ENCODE measurements at regions not wholly inside any gene's neighbourhood (a gene's known extent, or its start where the extent isn't known, plus 50 kb on each side); places are given as distances from the start of the nearest gene placed in this dataset.

- 60 to 72% (median 63%) methylated on average over 3 of the region's 3 CpGs for WGBS, 5 donors
- TF ChIP-seq CTCF (IDR thresholded peaks at IDR 0.05 in 8 of 11, conservative IDR thresholded peaks at IDR 0.05 in 3 of 11) (no peak), POLR2A (IDR thresholded peaks at IDR 0.05) (no peak), POLR2AphosphoS5 (IDR thresholded peaks at IDR 0.05) (no peak)
- H3K4me3 ChIP-seq: no peak overlapping the region
- no peak for DNase-seq
- H3K27ac ChIP-seq: no peak overlapping the region
- H3K4me1 ChIP-seq: no peaks in the 10 kb centered on the region
- H3K27me3 ChIP-seq (replicated peaks in 1 of 7): no peaks in the 10 kb centered on the region
- intact Hi-C loops (cut with DNase I; ENCODE audit: low total_unique reads): no loop called here
- H3K36me3 ChIP-seq: no peaks in the 10 kb centered on the region
- H3K9me3 ChIP-seq: peaks cover 0 to 18% (median 2%) of the 10 kb centered on the region in 8 donors
Measured at GRCh38 chr5:166279828-166280227, 2011.6 kb upstream of the WWC1 start.

GRCh38 chr5:166281433-166281832, 2010.0 kb upstream of the WWC1 start:
- 63 to 83% (median 64%) methylated on average over 2 of the region's 2 CpGs for WGBS, 5 donors

GRCh38 chr5:166282939-166283338, 2008.5 kb upstream of the WWC1 start:
- H3K4me3 ChIP-seq: no peak overlapping the region
- H3K27me3 ChIP-seq (replicated peaks in 1 of 7): no peaks in the 10 kb centered on the region
- WGBS, 5 donors: 81 to 93% (median 87%) methylated on average over 3 of the region's 3 CpGs
- H3K36me3 ChIP-seq: no peaks in the 10 kb centered on the region
- DNase-seq: no peak
- no peak overlapping the region for H3K27ac ChIP-seq
- TF ChIP-seq CTCF (IDR thresholded peaks at IDR 0.05 in 8 of 11, conservative IDR thresholded peaks at IDR 0.05 in 3 of 11): no peak
- TF ChIP-seq POLR2AphosphoS5 (IDR thresholded peaks at IDR 0.05): no peak
- TF ChIP-seq POLR2A (IDR thresholded peaks at IDR 0.05): no peak
- intact Hi-C loops (cut with DNase I; ENCODE audit: low total_unique reads): no loop called here
- H3K9me3 ChIP-seq: peaks cover 0 to 10% (median 3%) of the 10 kb centered on the region in 8 donors
- H3K4me1 ChIP-seq: no peaks in the 10 kb centered on the region

More at GRCh38 chr5:166281433-166281832, 2010.0 kb upstream of the WWC1 start:
- intact Hi-C loops (cut with DNase I; ENCODE audit: low total_unique reads): no loop called here
- no peaks in the 10 kb centered on the region for H3K36me3 ChIP-seq
- TF ChIP-seq CTCF (IDR thresholded peaks at IDR 0.05 in 8 of 11, conservative IDR thresholded peaks at IDR 0.05 in 3 of 11): no peak
- TF ChIP-seq POLR2A (IDR thresholded peaks at IDR 0.05): no peak
- TF ChIP-seq POLR2AphosphoS5 (IDR thresholded peaks at IDR 0.05): no peak
- H3K4me3 ChIP-seq: no peak overlapping the region
- no peak for DNase-seq
- no peak overlapping the region for H3K27ac ChIP-seq
- no peaks in the 10 kb centered on the region for H3K4me1 ChIP-seq
- H3K9me3 ChIP-seq: peaks cover 0 to 10% (median 2%) of the 10 kb centered on the region in 8 donors
- H3K27me3 ChIP-seq (replicated peaks in 1 of 7): no peaks in the 10 kb centered on the region

GRCh38 chr5:166285361-166285760, 2006.1 kb upstream of the WWC1 start:
- WGBS, 5 donors: 50 to 72% (median 62%) methylated on average over 2 of the region's 2 CpGs
- no peak for TF ChIP-seq POLR2AphosphoS5 (IDR thresholded peaks at IDR 0.05)
- TF ChIP-seq POLR2A (IDR thresholded peaks at IDR 0.05): no peak
- no peak for TF ChIP-seq CTCF (IDR thresholded peaks at IDR 0.05 in 8 of 11, conservative IDR thresholded peaks at IDR 0.05 in 3 of 11)
- no peak overlapping the region for H3K4me3 ChIP-seq

More at GRCh38 chr5:166285361-166285760, 2006.1 kb upstream of the WWC1 start:
- no peak for DNase-seq
- H3K4me1 ChIP-seq: no peaks in the 10 kb centered on the region
- H3K27ac ChIP-seq: no peak overlapping the region
- intact Hi-C loops (cut with DNase I; ENCODE audit: low total_unique reads): no loop called here
- peaks cover 0 to 17% (median 6%) of the 10 kb centered on the region in 8 donors for H3K9me3 ChIP-seq
- H3K36me3 ChIP-seq: no peaks in the 10 kb centered on the region
- no peaks in the 10 kb centered on the region for H3K27me3 ChIP-seq (replicated peaks in 1 of 7)
